NCI-H2029 (cell line): ENCODE measurements at regions not wholly inside any gene's neighbourhood (a gene's known extent, or its start where the extent isn't known, plus 50 kb on each side); places are given as distances from the start of the nearest gene placed in this dataset.
"Not testable (repeated sequence)": the region's sequence is repeated elsewhere in the genome, so short reads cannot be mapped to it uniquely, and the experiment has no call there.

Source experiments
- DNase-seq: peaks from one replicate; lab custom pipeline; 2025; lab: John Stamatoyannopoulos, UW

- DNase-seq = no peak
Measured at GRCh38 chr2:136281281-136282114, 163.5 kb upstream of the CXCR4 start.

GRCh38 chr2:136266346-136266745, 148.4 kb upstream of the CXCR4 start:
- not testable (repeated sequence) for DNase-seq

GRCh38 chr2:136259551-136259950, 141.6 kb upstream of the CXCR4 start:
- DNase-seq = no peak

DNA sequence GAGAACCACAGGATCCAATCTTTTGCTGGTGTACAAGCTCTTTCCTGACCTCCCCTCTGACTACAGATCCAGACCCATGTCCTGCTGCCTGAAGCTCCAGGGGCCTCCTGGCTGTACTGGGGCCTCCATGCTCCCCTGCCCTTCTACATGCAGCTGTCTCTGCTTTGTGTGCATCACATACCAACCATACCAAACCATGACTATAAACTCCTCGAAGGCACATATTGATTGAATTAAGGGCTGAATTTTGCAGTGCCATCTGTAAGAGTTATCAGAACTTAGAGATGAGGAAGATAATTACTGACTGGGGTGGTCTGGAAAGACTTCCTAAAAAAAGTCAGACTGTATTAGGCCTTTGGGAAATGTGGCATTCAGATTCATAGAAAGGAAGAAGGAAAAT, 139.9 kb upstream of the CXCR4 start:
- no peak for DNase-seq

DNA sequence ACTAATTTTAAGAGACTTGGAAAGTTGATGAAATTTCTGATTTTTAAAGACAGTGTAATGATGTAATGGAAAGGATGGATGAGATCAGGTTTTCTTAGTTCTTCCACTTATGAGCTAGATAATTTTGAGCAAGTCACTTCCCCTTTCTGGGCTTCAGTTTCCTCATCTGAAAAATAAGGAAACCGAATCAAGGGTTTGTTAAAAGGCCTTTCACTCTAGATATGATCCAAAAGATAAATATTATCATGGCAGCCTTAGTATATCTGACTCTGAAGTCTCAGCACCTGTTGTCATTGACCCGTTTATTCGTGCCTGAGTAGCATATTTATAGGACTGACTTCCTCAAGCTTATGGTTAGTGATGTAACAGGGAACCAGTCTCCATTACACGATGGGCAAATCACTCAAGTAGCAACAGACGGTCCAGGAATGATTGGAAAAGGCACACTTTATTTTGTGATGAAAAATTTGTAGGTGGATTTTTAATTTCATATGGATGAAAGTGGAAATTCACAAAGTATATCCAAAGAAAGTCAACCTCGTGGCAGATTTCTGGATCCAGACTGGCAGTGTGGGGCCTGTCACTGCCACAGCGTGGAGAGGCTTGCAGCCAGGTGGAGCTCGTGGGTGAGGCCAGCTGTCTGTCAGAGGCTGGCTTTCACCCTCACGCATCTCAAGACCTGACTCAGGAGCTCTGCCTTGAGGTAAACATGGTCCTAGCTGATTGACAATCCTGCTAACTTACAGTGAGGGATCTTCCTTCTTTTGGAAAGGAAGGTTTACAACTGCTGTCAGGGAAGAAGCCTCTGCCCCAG, 137.9 kb upstream of the CXCR4 start:
- peak; percentile 13 for DNase-seq

DNA sequence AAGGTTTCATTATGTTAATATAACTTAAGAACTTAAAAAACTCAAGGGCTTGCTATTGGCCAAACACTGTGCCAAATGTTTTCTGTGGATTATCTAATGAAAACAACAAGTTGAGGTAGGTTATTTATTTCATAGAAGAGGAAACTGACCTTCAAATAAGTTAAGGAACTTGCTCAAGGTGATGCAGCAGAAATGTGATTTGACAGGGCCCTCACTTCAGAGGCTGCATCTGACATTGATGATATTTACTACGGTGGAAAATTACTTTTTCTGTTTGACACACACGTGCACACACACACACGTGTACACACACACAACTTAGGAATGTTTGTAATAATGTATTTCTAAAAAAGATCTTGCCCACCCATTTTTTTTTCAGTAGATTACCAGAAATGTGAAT, 137.2 kb upstream of the CXCR4 start:
- no peak for DNase-seq

DNA sequence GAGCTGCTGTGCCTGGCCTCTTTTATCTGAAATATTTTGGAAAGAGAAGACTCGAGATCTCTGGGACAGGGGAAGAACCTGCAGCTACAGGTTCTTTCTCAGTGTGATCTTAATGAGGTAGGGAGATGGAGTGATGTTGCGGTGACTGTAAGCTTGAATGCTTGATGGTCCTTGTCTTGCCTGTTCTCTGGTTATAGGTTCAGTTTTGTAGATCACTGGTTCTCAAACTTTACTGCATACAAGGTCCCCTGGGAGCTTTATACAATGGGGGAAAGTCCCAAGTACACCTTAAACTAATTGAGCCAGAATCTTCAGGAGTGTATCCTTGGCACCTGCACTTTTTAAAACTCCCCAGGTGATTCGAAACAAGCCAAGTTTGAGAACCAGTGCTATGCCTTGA, 136.7 kb upstream of the CXCR4 start:
- DNase-seq = no peak

DNA sequence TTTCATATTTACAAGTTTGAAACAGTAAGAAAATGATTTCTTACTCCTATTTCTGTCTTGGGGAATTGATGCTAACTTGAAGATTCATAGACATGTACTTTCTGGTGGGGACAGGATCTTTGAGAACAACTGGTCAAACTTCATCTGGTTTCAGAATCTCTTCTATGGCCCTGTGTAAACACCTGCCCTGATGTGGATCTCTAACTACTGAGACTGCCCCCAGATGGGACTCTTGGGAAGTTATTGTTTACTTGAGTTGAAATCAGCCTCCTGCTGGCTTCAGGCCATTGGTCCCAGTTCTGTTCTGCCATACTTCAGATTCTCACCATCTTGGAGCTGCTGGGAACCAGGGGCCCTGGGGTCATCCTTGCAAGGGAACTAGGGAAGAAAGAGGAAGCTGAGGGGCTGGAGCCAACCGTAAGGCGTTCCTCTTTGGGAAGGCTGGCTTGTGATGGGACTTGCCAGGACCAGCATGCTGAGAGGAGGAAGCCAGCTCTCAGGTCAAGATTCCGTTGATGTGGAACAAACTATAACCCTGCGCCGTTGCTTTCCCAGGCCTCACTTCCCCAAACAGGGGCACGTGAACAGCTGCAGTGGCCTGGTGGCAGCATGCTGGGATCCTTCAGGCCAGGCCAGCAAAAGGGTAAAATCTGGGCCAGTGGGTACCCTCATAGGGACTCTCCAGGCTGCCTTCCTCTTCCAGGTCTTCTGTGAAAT, 135.5 kb upstream of the CXCR4 start:
- no peak for DNase-seq

DNA sequence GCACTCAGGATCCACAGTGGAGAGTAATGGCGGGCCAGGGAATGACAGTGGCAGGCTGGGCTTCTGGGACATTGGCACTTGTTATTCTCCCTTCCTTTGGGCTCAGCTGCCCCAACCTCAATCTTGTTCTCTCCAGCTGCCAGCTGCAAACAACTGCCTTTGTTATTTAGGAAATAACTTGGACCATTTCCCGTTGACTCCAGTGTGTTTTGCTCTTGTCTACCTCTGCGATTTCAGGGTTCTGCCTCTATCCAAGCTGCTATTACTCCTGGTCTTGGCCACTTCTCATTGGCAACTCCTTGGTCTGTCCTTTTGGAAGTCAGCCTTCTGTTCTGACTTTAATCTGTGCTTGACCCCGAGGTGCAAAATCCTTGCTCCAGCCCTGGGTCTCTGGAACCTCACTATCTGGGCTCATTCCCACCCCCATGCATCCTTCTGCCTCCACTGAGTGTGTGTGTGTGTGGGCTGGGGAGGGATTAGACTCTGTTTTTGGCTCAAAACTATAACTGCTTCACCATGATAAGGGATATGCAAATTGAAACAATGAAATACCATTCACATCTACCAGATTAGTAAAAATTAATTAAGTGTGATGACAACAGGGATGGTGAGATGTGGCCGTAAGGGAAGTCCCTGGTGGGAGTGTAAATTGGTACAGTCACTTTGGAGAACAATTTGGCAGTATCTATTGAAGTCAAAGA, 134.1 kb upstream of the CXCR4 start:
- DNase-seq = no peak

- DNase-seq = no peak
Measured at GRCh38 chr2:136251197-136251884, 133.4 kb upstream of the CXCR4 start.

- DNase-seq = no peak
Measured at GRCh38 chr2:136250131-136250530, 132.2 kb upstream of the CXCR4 start.

DNA sequence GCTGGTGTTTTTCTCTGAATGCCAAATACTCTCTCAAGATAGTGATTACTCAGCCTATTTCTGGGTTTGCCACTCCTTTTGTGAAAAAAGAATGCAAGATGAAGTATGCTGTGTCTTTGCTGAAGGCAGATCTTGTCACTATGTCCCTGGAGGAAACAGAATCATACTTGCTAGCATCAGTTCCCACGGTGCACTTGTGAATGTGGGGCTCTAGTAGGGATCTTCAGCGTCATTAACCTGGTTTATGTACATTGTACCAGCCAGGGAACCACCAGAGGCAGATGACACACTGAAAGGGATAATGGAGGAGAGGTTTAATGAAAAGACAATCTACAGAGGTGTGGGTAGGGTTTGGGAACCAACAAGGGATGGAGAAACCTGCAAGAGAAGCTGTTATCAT, 131.0 kb upstream of the CXCR4 start:
- no peak for DNase-seq

DNA sequence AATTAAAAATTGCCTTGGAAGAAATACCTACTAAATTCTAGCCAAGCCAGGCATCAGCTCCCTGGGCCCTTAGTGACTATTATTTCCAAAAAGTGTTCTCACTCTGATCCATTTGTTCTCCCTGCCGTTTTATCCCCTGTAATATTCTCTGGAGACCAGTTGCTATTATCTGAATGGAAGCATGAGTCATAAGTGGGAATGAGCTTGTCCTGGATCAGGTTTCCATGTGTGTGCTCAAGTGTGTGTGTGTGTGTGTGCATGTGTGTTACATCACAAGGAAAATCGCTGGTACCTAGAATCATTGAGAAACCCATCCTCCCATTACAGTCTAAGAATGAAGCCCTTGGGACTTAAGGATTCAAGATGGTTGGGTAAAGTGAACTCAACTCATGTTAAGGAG, 130.3 kb upstream of the CXCR4 start:
- peak; percentile 83 for DNase-seq

DNA sequence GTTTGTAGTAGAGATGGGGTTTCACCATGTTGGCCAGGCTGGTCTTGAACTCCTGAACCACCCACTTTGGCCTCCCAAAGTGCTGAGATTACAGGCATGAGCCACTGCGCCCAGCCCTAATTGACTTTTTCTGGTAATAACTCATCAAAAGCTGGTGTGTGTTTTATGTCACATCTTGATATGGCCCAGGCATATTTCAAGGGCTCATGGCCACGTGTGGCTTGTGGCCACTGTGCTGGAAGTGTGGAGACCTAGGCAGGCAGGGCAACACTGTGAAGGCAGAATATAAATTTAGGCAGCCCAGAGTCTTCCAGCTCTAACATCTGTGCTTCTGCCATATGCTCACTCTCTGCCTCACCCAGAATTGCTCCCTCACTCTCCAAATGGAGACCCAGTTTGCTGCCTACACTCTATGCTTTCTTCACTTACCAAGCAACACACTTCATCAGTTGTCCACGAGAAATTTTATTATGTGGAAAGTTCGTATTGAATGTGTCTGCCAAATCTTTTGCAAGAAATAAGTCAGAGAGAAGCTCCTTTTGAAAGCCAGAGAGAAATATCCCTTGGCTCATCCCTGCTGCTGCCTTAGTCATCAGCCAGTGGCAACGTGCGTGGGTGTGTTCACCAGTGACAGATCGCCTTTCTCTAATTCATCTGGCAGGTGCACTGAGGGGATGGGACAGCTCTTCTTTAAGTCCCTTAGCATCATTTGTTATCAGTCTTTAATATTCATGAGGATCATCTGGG, 129.4 kb upstream of the CXCR4 start:
- DNase-seq = no peak

- DNase-seq = no peak
Measured at GRCh38 chr2:136246086-136246669, 128.2 kb upstream of the CXCR4 start.

GRCh38 chr2:136245211-136245610, 127.3 kb upstream of the CXCR4 start:
- DNase-seq = no peak

DNA sequence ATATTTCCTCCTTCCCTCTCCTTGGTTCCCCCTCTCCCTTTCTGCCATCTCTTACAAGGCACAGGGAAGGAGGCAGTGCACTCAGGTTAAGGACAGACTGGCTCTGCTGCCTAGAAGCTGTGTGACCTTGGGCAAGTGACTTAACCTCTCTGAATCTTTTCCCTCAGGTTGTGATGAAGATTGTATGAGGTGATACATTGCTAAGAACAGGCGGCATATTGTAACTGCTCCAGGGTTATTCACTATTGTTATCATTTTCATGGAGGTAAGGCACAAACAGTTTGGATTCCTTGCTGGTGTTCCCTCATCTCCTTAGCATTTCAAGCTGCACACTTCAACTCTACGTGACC, 126.6 kb upstream of the CXCR4 start:
- DNase-seq = no peak

GRCh38 chr2:136243638-136244535, 125.9 kb upstream of the CXCR4 start:
- DNase-seq = no peak

DNA sequence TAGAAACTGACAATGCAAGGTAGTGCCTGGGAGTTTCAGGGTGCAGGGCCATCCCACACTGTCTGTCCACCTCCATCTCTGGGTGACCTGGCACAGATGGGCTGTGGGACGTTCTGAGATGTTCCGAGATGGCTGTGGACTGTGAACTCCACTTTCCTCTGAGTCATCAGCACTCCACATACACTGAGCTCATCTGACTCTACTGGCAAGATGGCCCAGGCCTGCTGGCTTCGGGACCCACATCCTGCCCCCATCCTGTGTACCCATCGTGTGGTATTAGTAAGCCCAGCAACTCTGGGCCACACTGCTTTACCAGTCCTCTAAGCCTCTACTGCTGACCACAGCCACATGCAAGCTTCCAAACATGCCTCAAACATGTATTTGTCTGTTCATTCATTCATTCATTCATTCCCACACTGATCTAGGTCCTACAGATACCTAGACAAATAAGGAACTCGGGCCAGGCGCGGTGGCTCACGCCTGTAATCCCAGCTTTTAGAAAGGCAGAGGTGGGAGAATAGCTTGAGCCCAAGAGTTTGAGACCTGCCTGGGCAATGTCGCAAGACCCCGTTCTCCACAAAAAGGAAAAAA, 124.8 kb upstream of the CXCR4 start:
- no peak for DNase-seq
